Inferior parietal cortex (tissue), 1 donor: ENCODE measurements at regions not wholly inside any gene's neighbourhood (a gene's known extent, or its start where the extent isn't known, plus 50 kb on each side); places are given as distances from the start of the nearest gene placed in this dataset.
A peak's percentile ranks its signal among the peaks of the same experiment; 100 is the strongest.

Source experiments
- DNase-seq: peaks from one replicate; pipeline ENCODE4 v3.0.0-alpha.2; 2016; ENCODE audit errors: extremely low spot score

- no peak for DNase-seq
Measured at GRCh38 chr13:89806594-89806993, 1540.9 kb upstream of the MIR17HG start.

- DNase-seq = no peak
Measured at GRCh38 chr13:89812856-89813255, 1534.6 kb upstream of the MIR17HG start.

GRCh38 chr13:89816404-89816803, 1531.1 kb upstream of the MIR17HG start:
- no peak for DNase-seq

- DNase-seq = no peak
Measured at GRCh38 chr13:89822467-89822866, 1525.0 kb upstream of the MIR17HG start.

- peak; percentile 26 for DNase-seq
Measured at GRCh38 chr13:89827552-89827951, 1519.9 kb upstream of the MIR17HG start.

- no peak for DNase-seq
Measured at GRCh38 chr13:89828506-89828905, 1519.0 kb upstream of the MIR17HG start.

- DNase-seq = no peak
Measured at GRCh38 chr13:89831157-89831556, 1516.3 kb upstream of the MIR17HG start.

GRCh38 chr13:89832827-89833226, 1514.7 kb upstream of the MIR17HG start:
- no peak for DNase-seq

- no peak for DNase-seq
Measured at GRCh38 chr13:89843621-89844020, 1503.9 kb upstream of the MIR17HG start.

GRCh38 chr13:89845874-89846273, 1501.6 kb upstream of the MIR17HG start:
- DNase-seq = no peak

- no peak for DNase-seq
Measured at GRCh38 chr13:89846926-89847585, 1500.4 kb upstream of the MIR17HG start.

- no peak for DNase-seq
Measured at GRCh38 chr13:89852570-89852969, 1494.9 kb upstream of the MIR17HG start.

- DNase-seq = no peak
Measured at GRCh38 chr13:89856512-89856911, 1491.0 kb upstream of the MIR17HG start.

- DNase-seq = no peak
Measured at GRCh38 chr13:89857502-89857901, 1490.0 kb upstream of the MIR17HG start.

- no peak for DNase-seq
Measured at GRCh38 chr13:89862011-89862690, 1485.3 kb upstream of the MIR17HG start.

GRCh38 chr13:89862691-89863036, 1484.8 kb upstream of the MIR17HG start:
- no peak for DNase-seq

GRCh38 chr13:89865164-89866064, 1482.1 kb upstream of the MIR17HG start:
- DNase-seq = no peak

- DNase-seq = no peak
Measured at GRCh38 chr13:89869312-89869711, 1478.2 kb upstream of the MIR17HG start.

- no peak for DNase-seq
Measured at GRCh38 chr13:89878904-89879303, 1468.6 kb upstream of the MIR17HG start.

GRCh38 chr13:89880201-89880600, 1467.3 kb upstream of the MIR17HG start:
- DNase-seq = no peak

GRCh38 chr13:89883893-89884448, 1463.5 kb upstream of the MIR17HG start:
- DNase-seq = no peak

- DNase-seq = no peak
Measured at GRCh38 chr13:89890806-89891205, 1456.7 kb upstream of the MIR17HG start.
